ENCODE measurements at regions not wholly inside any gene's neighbourhood (a gene's known extent, or its start where the extent isn't known, plus 50 kb on each side); places are given as distances from the start of the nearest gene placed in this dataset.

GRCh38 chr7:120005720-120006119 is 267.3 kb upstream of the KCND2 start:
- TF ChIP-seq CTCF (IDR thresholded peaks at IDR 0.05; ENCODE audit: low read depth, low read length, missing input control) (no peak), SP1 (IDR thresholded peaks at IDR 0.05) (no peak), RXRA (IDR thresholded peaks at IDR 0.05) (no peak), REST (IDR thresholded peaks at IDR 0.05) (no peak), ZBTB33 (IDR thresholded peaks at IDR 0.05) (no peak), TAF1 (conservative IDR thresholded peaks at IDR 0.05) (no peak), MAX (IDR thresholded peaks at IDR 0.05) (no peak), FOXA1 (IDR thresholded peaks at IDR 0.05) (no peak), JUND (IDR thresholded peaks at IDR 0.05) (no peak), GABPA (IDR thresholded peaks at IDR 0.05 in 1 of 2, conservative IDR thresholded peaks at IDR 0.05 in 1 of 2) (no peak), HNF4G (IDR thresholded peaks at IDR 0.05) (no peak), RAD21 (IDR thresholded peaks at IDR 0.05) (no peak)

Measured in liver (tissue), 3 donors.